ENCODE measurements at regions not wholly inside any gene's neighbourhood (a gene's known extent, or its start where the extent isn't known, plus 50 kb on each side); places are given as distances from the start of the nearest gene placed in this dataset.

DNA sequence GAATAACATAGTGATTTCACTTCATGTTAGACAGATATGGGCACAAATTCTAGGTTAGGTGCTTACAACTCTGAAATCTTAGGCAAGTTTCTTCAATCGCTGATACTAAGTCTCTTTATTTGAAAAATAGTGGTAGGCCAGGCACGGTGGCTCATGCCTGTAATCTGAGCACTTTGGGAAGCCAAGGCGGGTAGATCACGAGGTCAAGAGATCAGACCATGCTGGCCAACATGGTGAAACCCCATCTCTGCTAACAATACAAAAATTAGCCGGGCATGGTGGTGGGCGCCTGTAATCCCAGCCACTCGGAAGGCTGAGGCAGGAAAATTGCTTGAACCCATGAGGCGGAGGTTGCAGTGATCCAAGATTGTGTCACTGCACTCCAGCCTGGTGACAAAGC is 729.4 kb downstream of the METTL15 start:
- DNase-seq (ENCODE audit: low spot score), result no peak
- no peaks in the 10 kb centered on the region for H3K27me3 ChIP-seq
- no peaks in the 10 kb centered on the region for H3K36me3 ChIP-seq
- no peak overlapping the region for H3K4me3 ChIP-seq
- TF ChIP-seq, protein P1, sequence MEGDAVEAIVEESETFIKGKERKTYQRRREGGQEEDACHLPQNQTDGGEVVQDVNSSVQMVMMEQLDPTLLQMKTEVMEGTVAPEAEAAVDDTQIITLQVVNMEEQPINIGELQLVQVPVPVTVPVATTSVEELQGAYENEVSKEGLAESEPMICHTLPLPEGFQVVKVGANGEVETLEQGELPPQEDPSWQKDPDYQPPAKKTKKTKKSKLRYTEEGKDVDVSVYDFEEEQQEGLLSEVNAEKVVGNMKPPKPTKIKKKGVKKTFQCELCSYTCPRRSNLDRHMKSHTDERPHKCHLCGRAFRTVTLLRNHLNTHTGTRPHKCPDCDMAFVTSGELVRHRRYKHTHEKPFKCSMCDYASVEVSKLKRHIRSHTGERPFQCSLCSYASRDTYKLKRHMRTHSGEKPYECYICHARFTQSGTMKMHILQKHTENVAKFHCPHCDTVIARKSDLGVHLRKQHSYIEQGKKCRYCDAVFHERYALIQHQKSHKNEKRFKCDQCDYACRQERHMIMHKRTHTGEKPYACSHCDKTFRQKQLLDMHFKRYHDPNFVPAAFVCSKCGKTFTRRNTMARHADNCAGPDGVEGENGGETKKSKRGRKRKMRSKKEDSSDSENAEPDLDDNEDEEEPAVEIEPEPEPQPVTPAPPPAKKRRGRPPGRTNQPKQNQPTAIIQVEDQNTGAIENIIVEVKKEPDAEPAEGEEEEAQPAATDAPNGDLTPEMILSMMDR (IDR thresholded peaks at IDR 0.05), result no peak
- H3K9me3 ChIP-seq, result no peaks in the 10 kb centered on the region
- no peaks in the 10 kb centered on the region for H3K4me1 ChIP-seq
- no peak overlapping the region for H3K27ac ChIP-seq

DNA sequence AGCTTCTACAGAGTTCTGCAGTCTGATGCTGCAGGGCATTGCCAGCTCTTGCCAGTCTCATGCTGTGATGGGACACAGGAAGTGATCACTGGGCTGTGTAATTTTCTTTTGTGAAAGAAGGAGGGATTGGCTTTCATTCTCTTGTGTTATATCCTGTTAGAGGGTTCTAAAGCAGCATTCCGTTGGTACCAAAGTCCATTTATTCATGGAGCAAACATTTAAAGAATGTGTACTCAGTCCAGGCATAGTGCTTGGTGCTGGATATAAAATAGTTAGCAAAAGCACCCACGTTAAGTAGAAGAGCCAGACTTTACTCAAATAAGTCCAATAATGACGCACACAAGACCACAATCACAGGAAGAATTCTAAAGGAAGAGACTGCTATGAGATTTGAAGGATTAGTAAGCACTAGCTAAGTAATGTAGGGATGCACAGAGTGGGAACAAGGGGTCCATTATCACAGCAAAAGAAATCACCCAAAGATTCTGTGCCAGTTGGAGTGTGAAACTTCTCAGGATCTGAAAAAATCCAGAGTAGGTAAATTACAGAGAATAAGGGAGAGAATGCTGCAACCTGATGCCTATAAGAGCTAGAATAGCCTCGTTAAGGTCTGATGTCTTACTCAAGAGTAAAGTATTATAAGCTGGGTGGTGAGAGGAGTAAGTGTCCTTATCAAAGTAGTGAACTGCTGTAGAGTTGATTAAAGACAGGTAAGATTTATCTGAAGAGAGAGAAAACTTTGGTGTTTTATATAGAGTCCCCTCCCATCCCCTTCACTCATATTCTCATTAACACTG is 728.3 kb downstream of the METTL15 start:
- Histone ChIP-seq H3K4me3 (no peak overlapping the region), H3K9me3 (no peaks in the 10 kb centered on the region), H3K36me3 (no peaks in the 10 kb centered on the region), H3K4me1 (no peaks in the 10 kb centered on the region), H3K27ac (no peak overlapping the region), H3K27me3 (no peaks in the 10 kb centered on the region)
- no peak for DNase-seq (ENCODE audit: low spot score)
- TF ChIP-seq, protein P1 (IDR thresholded peaks at IDR 0.05), result no peak

DNA sequence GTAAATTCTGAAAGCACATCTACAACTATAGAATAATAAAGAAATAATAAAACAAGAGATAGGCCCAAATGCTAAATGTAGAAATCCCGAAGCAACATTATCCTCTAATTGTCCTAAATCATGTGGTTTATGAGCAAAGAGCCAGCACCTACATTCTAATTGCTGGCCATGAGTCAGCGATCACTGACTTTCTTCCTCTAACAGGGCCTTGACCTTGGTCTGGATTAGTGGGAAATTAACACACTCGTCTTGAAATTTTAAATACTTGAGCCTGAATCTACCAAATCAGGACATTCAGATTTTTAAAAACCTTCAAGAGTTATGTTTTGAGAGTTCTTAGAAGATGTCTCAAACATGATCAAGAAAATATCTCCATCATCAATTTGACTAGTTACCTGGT is 727.6 kb downstream of the METTL15 start:
- Histone ChIP-seq H3K4me1 (no peaks in the 10 kb centered on the region), H3K27me3 (no peaks in the 10 kb centered on the region), H3K4me3 (no peak overlapping the region), H3K27ac (no peak overlapping the region), H3K36me3 (no peaks in the 10 kb centered on the region), H3K9me3 (no peaks in the 10 kb centered on the region)
- TF ChIP-seq, protein P1 (IDR thresholded peaks at IDR 0.05), result no peak
- DNase-seq (ENCODE audit: low spot score), result no peak

DNA sequence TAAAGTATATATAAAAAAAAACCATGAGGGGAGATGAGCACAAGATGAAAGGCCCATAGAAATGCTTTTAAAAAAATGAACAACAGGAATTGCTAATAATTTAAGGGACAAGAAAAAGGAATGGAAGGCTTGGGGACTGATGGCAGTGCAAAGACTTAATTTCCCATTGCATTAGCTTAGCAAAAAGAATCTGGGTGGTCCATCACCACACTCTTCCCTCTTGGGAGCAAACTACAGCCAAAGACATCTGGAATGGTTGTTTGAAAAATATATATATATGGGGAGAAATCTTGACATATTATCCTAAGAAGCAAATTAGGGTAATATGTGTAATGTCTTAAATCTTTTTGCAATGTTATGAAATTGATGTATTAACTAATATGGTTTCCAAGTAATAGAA is 727.1 kb downstream of the METTL15 start:
- TF ChIP-seq, protein P1 (IDR thresholded peaks at IDR 0.05), result no peak
- no peaks in the 10 kb centered on the region for H3K9me3 ChIP-seq
- H3K36me3 ChIP-seq, result no peaks in the 10 kb centered on the region
- no peak for DNase-seq (ENCODE audit: low spot score)
- no peaks in the 10 kb centered on the region for H3K27me3 ChIP-seq
- no peak overlapping the region for H3K27ac ChIP-seq
- no peak overlapping the region for H3K4me3 ChIP-seq
- no peaks in the 10 kb centered on the region for H3K4me1 ChIP-seq

DNA sequence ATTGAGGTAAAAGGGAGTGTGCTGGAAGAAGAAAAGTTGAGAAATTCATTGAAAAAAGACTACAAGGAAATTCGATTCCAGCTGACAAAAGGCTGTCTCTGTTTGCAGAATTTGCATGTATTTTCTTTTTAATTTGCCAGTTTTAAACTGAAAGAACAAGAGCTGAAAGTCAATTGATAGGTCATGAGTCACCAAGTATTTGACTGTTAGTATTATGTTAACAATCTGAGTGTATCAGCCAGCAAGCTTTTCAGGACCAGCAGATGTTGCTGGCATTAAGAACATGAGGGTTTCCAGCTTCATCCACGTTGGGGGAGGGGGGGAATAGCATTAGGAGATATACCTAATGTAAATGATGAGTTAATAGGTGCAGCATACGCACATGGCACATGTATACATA is 726.7 kb downstream of the METTL15 start:
- TF ChIP-seq, protein P1 (IDR thresholded peaks at IDR 0.05), result no peak
- Histone ChIP-seq H3K9me3 (no peaks in the 10 kb centered on the region), H3K27me3 (no peaks in the 10 kb centered on the region), H3K4me3 (no peak overlapping the region), H3K36me3 (no peaks in the 10 kb centered on the region), H3K4me1 (no peaks in the 10 kb centered on the region), H3K27ac (no peak overlapping the region)
- no peak for DNase-seq (ENCODE audit: low spot score)

DNA sequence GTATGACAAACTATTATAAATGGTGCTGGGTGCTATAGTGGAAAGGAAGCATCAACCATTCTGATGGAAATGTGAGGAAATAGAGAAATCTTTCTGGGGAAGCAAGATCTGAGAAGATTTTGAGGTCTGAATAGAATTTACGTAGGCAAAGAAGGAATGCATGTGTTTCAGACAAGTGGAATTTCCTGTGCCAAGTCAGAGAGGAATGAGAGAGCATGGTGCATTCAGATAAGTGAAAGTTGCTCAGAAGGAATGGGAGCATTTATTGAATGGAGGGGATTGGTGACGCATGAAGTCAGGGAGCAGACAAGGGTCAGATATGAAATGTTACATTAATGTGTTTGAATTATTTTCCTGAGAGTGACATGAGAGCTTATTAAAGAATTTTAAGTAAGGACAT is 725.5 kb downstream of the METTL15 start:
- H3K4me1 ChIP-seq, result no peaks in the 10 kb centered on the region
- no peaks in the 10 kb centered on the region for H3K36me3 ChIP-seq
- H3K9me3 ChIP-seq, result no peaks in the 10 kb centered on the region
- no peaks in the 10 kb centered on the region for H3K27me3 ChIP-seq
- no peak overlapping the region for H3K27ac ChIP-seq
- TF ChIP-seq, protein P1 (IDR thresholded peaks at IDR 0.05), result no peak
- DNase-seq (ENCODE audit: low spot score), result no peak
- no peak overlapping the region for H3K4me3 ChIP-seq

All from right atrium auricular region (tissue), 2 donors.